ENCODE measurements at regions not wholly inside any gene's neighbourhood (a gene's known extent, or its start where the extent isn't known, plus 50 kb on each side); places are given as distances from the start of the nearest gene placed in this dataset.

DNA sequence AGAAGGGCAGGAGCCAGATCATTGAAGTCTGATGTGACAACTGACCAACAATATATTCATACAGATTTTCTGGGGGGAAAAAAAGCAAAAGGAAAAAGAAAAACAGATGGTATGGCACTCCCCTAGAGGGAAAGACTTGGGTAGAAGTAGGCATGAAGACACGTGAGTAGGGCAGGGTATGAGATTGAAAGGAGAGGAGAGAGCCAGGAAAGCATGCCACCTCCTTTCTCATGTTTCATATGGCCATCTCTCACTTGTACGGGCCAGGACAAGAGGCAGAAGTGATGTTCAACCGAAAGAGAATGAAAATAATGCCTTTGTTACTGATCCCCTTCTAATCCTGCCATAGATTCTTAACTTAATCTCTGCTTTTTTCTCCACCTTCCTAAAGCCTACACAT, 139.0 kb upstream of the ACTBL2 start:
- no peaks in the 10 kb centered on the region for H3K9me3 Mint-ChIP-seq
- no peaks in the 10 kb centered on the region for H3K4me1 Mint-ChIP-seq
- CTCF ChIA-PET = no interaction called here
- no peak for DNase-seq
- H3K4me3 Mint-ChIP-seq = no peak overlapping the region
- no peaks in the 10 kb centered on the region for H3K36me3 Mint-ChIP-seq
- no peak overlapping the region for H3K27ac Mint-ChIP-seq
- H3K27me3 Mint-ChIP-seq = no peaks in the 10 kb centered on the region

DNA sequence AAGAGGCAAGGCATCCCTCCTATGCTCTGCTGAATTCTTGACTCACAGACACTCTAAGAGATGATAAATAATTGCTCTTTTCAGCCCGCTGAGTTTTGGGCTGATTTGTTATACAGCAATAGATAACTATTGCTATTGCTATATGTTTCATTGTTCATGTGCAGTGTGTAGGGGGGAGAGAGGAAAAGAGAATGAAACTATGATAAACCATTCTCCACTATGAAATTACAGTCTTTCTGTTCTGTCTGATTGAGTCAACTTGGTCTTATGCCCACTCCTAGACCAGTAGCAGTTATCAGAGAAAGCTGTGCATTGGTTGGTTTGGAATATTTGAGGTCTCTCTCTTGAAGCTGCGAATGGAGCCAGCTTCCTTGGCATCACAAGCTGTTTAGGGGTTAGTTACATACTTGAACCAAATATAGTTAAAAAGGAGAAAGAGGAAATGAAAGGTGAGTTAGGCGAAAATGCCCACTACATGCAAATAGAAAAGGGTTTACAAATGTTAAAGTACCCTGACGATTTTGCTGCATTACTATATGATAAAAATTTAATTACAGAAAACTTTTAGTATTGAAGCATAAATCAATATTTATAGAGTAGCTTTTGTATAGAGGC, 136.3 kb upstream of the ACTBL2 start:
- Mint-ChIP-seq H3K4me3 (no peak overlapping the region), H3K27me3 (no peaks in the 10 kb centered on the region), H3K4me1 (no peaks in the 10 kb centered on the region), H3K27ac (no peak overlapping the region), H3K9me3 (no peaks in the 10 kb centered on the region), H3K36me3 (no peaks in the 10 kb centered on the region)
- no peak for DNase-seq
- CTCF ChIA-PET = no interaction called here

DNA sequence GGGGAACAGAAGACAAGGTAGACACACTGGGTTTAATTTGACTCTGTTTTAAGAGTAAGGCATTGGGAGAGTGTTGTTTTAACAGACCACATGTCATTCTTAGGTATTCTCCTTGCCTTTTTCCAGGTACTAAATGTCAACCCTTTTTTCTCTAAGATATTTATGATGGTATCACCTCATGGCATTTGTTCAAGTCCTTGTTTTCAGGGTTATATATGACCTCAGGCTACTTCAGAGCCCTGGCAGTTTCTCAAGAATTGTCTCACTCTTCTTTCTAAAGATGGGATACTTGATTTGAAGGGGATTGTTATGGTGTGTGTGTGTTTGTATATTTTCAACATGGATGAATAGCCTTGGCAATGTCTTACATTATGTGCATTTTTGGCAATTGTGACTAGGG, 131.1 kb upstream of the ACTBL2 start:
- Mint-ChIP-seq H3K4me3 (no peak overlapping the region), H3K36me3 (no peaks in the 10 kb centered on the region), H3K4me1 (no peaks in the 10 kb centered on the region), H3K27me3 (peaks cover 5% of the 10 kb centered on the region), H3K27ac (no peak overlapping the region), H3K9me3 (no peaks in the 10 kb centered on the region)
- CTCF ChIA-PET = no interaction called here
- DNase-seq = no peak

DNA sequence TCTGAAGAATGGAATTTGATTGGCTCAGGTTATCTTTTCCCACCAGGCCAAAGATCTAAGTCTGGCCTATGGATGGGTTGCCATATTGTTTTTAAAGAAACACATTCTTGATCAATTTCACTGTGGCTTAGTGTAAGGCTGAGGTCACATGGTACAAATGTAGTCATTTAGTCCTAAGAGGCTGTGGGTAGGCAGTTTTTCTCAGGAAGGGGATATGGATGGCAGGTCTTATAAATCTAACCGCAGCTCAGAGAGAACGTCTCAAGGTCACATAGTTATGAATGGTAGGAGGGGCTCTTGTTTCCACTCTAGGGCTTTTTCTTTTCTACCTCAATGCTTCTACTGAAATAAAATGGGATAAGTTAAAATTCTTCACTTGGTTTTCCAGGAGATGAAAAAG, 128.6 kb upstream of the ACTBL2 start:
- Mint-ChIP-seq H3K27me3 (peaks cover 5% of the 10 kb centered on the region), H3K27ac (no peak overlapping the region), H3K4me3 (no peak overlapping the region), H3K36me3 (no peaks in the 10 kb centered on the region), H3K9me3 (no peaks in the 10 kb centered on the region), H3K4me1 (no peaks in the 10 kb centered on the region)
- CTCF ChIA-PET = no interaction called here
- DNase-seq = no peak

DNA sequence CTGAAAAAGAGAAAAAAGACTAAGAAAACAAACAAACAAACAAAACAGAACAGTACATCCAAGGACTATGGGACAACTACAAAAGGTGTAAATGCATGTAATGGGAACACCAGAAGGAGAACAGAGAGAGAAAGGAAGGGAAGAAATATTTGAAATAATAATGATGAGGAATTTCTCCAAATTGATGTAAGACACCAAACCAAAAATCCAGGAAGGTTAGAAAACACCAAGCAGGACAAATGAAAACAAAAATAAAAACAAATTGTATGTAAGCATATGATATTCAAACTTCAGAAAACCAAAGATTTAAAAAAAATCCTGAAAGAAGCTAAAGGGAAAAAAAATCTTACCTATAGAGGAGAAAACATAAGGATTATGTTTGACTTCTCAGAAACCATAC, 125.9 kb upstream of the ACTBL2 start:
- no peaks in the 10 kb centered on the region for H3K36me3 Mint-ChIP-seq
- no peak for DNase-seq
- H3K4me1 Mint-ChIP-seq = no peaks in the 10 kb centered on the region
- no peaks in the 10 kb centered on the region for H3K9me3 Mint-ChIP-seq
- peaks cover 4% of the 10 kb centered on the region for H3K27me3 Mint-ChIP-seq
- CTCF ChIA-PET = no interaction called here
- no peak overlapping the region for H3K27ac Mint-ChIP-seq
- no peak overlapping the region for H3K4me3 Mint-ChIP-seq

DNA sequence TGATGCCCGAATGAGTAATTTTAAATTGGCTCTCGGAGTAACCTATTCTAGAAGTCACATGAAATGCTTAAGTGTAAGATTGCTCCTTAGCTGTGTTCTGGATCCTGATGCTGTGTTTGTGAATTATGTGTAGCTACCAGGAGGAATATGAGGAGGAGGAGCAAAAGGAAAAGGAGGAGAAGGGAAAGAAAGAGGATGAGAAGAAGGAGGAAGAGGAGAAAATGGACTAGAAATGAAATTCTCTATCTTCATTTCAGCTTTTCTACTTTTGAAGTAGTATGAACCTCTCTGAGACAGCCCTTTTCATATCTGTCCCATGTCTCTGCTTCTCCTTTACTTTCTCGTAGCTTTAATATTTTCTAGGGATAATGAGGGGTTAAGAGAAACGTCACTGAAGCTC, 119.4 kb upstream of the ACTBL2 start:
- Mint-ChIP-seq H3K4me1 (no peaks in the 10 kb centered on the region), H3K27ac (no peak overlapping the region)
- DNase-seq = no peak

DNA sequence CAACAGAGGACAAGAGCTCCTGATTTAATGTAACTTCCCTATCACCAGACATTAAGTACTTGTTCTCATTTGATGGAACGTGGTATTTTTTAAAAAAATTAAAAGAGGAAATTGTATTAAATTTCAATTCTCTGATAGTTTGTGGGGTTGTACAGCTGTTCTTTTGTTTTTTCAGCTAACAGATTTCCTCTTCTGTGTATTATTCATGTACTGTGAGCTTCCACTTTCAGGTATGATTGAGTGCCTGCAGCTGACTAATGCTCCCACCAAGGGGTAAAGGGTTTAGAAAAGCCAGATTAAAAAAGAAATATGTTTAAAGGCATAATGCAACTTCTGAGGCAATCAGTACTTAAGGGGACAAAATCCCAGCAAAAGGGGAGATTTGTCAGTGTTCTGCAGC, 117.7 kb upstream of the ACTBL2 start:
- H3K9me3 Mint-ChIP-seq = no peaks in the 10 kb centered on the region
- no peak overlapping the region for H3K4me3 Mint-ChIP-seq
- DNase-seq = no peak
- no peaks in the 10 kb centered on the region for H3K4me1 Mint-ChIP-seq
- H3K36me3 Mint-ChIP-seq = no peaks in the 10 kb centered on the region
- no peak overlapping the region for H3K27ac Mint-ChIP-seq
- CTCF ChIA-PET = no interaction called here
- H3K27me3 Mint-ChIP-seq = peaks cover 8% of the 10 kb centered on the region

More for the DNA sequence above, 119.4 kb upstream of the ACTBL2 start:
- Mint-ChIP-seq H3K4me3 (no peak overlapping the region), H3K9me3 (no peaks in the 10 kb centered on the region), H3K27me3 (peaks cover 8% of the 10 kb centered on the region), H3K36me3 (no peaks in the 10 kb centered on the region)
- CTCF ChIA-PET = interaction anchor here (1.0 kb wide), 1 partner anchor 103 kb away, joined by 3 read pairs; no protein-coding TSS in a partner anchor

DNA sequence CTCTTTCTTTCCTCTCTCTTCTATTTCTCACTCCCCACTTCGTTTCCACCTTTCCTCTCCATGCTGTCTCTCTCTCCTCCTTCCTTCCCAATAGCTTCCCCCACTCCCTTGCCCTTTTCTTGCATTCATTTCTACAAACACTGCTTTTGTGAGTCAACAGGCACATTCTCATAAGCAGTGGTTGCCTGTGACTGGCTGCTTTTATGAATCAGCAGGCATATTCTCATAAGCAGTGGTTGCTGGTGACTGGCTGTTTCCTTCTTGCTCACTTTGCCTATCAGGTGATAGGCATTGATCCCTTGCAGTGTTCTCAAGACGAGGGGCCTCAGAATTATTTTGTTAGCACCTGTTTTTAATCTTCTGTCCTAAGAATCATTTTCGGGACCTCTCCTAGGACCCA, 116.1 kb upstream of the ACTBL2 start:
- Mint-ChIP-seq H3K36me3 (no peaks in the 10 kb centered on the region), H3K27me3 (peaks cover 8% of the 10 kb centered on the region), H3K4me1 (no peaks in the 10 kb centered on the region), H3K9me3 (no peaks in the 10 kb centered on the region), H3K27ac (no peak overlapping the region), H3K4me3 (no peak overlapping the region)
- CTCF ChIA-PET = no interaction called here
- no peak for DNase-seq

DNA sequence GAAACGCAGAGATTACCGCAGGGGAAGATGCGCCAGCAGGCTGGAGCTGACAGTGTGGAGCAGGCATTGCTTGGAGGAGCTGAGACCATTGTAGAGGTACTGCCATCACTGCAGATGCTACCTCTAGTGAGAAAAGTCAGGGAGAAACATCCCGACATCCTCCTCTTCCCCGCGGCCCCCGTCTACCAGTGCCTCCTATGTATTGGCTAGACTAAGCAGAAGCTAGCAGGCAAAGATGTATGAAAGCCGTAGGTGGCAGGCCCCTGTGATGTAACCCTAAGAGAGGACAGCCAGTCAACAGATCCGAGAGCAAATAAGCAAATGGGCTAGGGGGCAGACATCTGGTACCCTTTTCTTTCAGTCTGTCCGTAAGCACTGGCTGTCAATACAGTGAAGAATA, 115.5 kb upstream of the ACTBL2 start:
- DNase-seq = no peak
- no peak overlapping the region for H3K27ac Mint-ChIP-seq
- peaks cover 8% of the 10 kb centered on the region for H3K27me3 Mint-ChIP-seq
- H3K4me1 Mint-ChIP-seq = no peaks in the 10 kb centered on the region
- H3K36me3 Mint-ChIP-seq = no peaks in the 10 kb centered on the region
- CTCF ChIA-PET = no interaction called here
- no peaks in the 10 kb centered on the region for H3K9me3 Mint-ChIP-seq
- H3K4me3 Mint-ChIP-seq = no peak overlapping the region

DNA sequence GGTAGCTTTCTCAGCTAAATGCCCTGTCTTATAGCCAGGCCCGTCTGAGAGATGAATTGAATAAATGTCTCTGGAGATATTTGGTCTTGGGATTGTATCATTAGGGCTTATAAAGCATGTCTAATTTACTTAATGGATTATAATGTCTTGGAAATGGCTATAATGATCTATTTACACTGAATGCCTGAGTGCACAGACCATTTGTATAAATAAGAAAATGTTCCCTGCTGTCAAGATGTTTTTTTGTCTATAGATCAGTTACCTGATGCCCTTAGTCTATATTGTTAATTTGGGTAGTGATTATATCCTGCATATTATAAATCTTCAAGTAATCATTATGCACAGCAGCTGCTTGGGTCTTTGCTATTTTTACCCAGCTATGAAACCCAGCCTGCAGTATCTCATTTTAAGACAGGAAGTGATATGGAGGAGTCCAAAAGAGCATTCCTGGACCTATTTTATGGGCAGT, 112.9 kb upstream of the ACTBL2 start:
- Mint-ChIP-seq H3K36me3 (no peaks in the 10 kb centered on the region), H3K27me3 (no peaks in the 10 kb centered on the region), H3K4me1 (no peaks in the 10 kb centered on the region), H3K9me3 (no peaks in the 10 kb centered on the region), H3K27ac (no peak overlapping the region), H3K4me3 (no peak overlapping the region)
- DNase-seq = no peak
- CTCF ChIA-PET = no interaction called here

DNA sequence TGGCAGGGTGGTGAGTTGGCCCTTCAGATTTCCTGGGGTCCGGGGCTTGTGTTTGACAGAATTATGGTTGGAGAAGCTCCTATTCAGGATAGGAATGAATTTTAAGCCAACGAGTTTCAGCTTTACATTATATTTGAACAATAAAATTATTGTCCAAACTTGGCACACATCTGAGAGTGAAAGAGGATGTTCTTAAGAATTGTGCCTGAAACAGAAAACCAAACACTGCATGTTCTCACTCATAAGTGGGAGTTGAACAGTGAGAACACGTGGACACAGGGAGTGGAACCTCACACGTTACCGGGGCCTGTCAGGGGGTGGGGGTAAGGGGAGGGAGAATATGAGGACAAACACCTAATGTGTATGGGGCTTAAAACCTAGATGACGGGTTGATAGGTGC, 111.8 kb upstream of the ACTBL2 start:
- Mint-ChIP-seq H3K36me3 (no peaks in the 10 kb centered on the region), H3K4me3 (no peak overlapping the region), H3K27ac (no peak overlapping the region), H3K9me3 (no peaks in the 10 kb centered on the region), H3K4me1 (no peaks in the 10 kb centered on the region), H3K27me3 (no peaks in the 10 kb centered on the region)
- DNase-seq = no peak
- CTCF ChIA-PET = no interaction called here

DNA sequence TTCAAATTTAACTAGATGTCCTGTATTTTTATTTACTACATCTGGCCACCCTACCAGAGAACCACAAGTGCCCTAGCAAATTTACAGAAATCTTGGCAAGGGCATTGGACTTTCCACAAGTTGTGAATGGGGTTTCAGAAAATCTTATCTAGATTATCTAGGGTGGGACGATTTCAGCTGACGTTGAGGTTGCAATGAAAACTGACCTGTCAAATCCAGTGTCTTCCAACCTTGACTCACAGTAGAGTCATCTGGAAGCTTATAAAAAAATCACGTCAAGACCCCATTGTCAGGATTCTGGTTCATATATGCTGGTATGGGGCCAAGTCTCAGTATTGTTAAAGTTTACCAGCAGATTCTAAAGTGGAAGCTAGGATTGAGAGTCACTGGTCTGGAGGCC, 109.6 kb upstream of the ACTBL2 start:
- no peak overlapping the region for H3K4me3 Mint-ChIP-seq
- DNase-seq = no peak

DNA sequence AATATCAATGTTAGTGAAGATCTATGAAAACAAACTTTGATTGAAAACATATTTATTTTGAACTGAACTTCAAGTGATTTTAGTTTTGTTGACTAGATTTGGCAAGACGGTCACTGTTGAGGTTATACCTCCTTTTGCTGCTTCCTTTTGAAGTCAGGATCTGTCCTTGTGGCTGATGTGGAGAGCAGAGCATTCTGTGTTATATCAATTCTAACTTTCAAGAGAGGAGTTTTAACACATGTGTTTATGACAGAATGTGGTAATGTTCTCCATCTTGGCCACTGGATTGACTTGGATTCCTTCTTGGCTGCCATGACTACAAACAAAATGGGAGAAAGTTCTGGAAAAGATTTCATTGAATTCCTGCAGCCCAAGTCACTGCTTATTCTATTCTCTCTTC, 104.0 kb upstream of the ACTBL2 start:
- no peaks in the 10 kb centered on the region for H3K36me3 Mint-ChIP-seq
- peaks cover 4% of the 10 kb centered on the region for H3K27me3 Mint-ChIP-seq
- no peaks in the 10 kb centered on the region for H3K4me1 Mint-ChIP-seq
- H3K9me3 Mint-ChIP-seq = peaks cover 2% of the 10 kb centered on the region
- no peak for DNase-seq
- no peak overlapping the region for H3K27ac Mint-ChIP-seq
- no peak overlapping the region for H3K4me3 Mint-ChIP-seq
- CTCF ChIA-PET = no interaction called here

More for the DNA sequence above, 109.6 kb upstream of the ACTBL2 start:
- CTCF ChIA-PET = no interaction called here
- no peaks in the 10 kb centered on the region for H3K36me3 Mint-ChIP-seq
- H3K27ac Mint-ChIP-seq = no peak overlapping the region
- H3K4me1 Mint-ChIP-seq = no peaks in the 10 kb centered on the region
- H3K27me3 Mint-ChIP-seq = no peaks in the 10 kb centered on the region
- H3K9me3 Mint-ChIP-seq = peaks cover 2% of the 10 kb centered on the region

DNA sequence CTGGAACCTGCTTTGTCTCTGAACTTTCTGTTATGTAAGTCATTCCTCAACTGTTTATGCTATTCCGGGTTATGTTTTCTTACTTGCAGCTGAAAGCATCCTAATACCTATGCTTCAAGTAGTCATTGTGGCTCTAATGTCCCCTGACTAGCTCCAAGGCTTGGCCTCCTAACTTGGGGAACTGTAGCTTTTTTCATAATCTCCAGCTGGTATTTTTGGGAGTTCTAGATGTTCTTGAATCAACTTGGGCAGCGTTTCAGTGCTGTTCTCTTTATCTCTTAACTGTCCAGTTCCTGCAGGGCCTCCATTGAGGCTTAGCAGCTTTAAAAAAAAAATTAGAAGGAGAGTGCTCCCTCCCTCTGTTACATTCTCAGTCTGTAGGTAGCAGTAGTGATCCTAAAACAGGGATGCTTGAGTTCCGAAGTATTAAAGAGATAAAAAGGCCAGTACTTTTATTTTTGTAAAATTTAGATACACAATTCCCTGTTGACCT, 100.0 kb upstream of the ACTBL2 start:
- no peak for DNase-seq
- H3K9me3 Mint-ChIP-seq = peaks cover 5% of the 10 kb centered on the region
- H3K27me3 Mint-ChIP-seq = peaks cover 4% of the 10 kb centered on the region
- no peaks in the 10 kb centered on the region for H3K36me3 Mint-ChIP-seq
- no peak overlapping the region for H3K27ac Mint-ChIP-seq
- no peak overlapping the region for H3K4me3 Mint-ChIP-seq
- CTCF ChIA-PET = no interaction called here
- H3K4me1 Mint-ChIP-seq = no peaks in the 10 kb centered on the region

DNA sequence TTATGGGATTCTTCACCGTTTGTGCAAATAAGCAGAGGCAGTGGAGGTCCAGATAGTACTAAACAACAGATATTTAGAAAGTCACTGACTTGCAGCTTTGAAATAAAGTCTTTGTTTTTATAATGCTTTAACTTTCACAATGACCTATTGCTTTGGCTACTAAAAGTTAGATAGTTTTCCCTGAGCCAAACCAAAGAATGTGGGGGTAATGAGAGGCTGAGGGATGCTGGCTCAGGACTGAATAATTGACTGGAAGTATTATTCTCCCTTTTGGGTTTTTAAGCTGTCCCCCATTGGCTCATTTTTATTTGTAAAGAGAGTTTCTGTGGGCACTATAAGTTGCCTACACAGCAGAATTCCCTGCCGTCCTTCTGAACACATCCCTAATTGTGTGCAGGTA, 99.2 kb upstream of the ACTBL2 start:
- Mint-ChIP-seq H3K9me3 (peaks cover 3% of the 10 kb centered on the region), H3K27ac (no peak overlapping the region), H3K27me3 (peaks cover 4% of the 10 kb centered on the region), H3K4me3 (no peak overlapping the region), H3K4me1 (no peaks in the 10 kb centered on the region), H3K36me3 (no peaks in the 10 kb centered on the region)
- no peak for DNase-seq
- CTCF ChIA-PET = no interaction called here

DNA sequence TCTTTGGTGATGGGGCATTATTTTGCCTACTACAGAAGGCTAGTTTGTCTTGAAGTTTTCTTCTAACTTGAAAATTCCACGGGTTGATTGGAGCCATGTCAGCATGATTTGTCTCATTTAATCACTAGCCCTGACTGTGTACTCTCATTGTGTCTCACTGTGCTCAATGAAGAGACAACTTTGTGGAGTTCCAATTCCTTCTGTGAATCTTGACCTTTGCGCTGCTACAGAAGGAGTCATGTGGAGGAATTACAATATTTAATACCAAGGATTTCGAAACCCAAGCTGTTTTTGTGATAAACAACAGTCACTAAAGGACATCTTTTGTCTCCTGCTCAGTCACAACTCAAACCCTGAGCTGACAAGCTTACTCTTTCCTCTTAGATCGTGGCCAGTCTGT, 98.6 kb upstream of the ACTBL2 start:
- CTCF ChIA-PET = no interaction called here
- Mint-ChIP-seq H3K27me3 (peaks cover 4% of the 10 kb centered on the region), H3K9me3 (peaks cover 3% of the 10 kb centered on the region), H3K4me1 (no peaks in the 10 kb centered on the region), H3K27ac (no peak overlapping the region), H3K36me3 (no peaks in the 10 kb centered on the region), H3K4me3 (no peak overlapping the region)
- DNase-seq = no peak

Data from activated naive CD4-positive, alpha-beta T cell treated with anti-CD3 and anti-CD28 coated beads, Interleukin-2, amount 10 ng/mL, durations not matched to agents 7 days and 5 days (primary cell).